Stimulated activated naive B cell treated with anti-CD40 and anti-IgM and Interleukin-4, amounts not matched to agents 10 μg/mL and 1 μg/mL and 100 μg/mL, for 72 hours (primary cell): ENCODE measurements at regions not wholly inside any gene's neighbourhood (a gene's known extent, or its start where the extent isn't known, plus 50 kb on each side); places are given as distances from the start of the nearest gene placed in this dataset.
"Not testable (repeated sequence)": the region's sequence is repeated elsewhere in the genome, so short reads cannot be mapped to it uniquely, and the experiment has no call there.

Experiments used
- ATAC-seq, 2 donors: fragments of 150-1000 bp; cut with Tn5 transposase; replicated peaks; 2 replicates each; pipeline ENCODE4 v1.10.0; 2021; ENCODE audit warnings: moderate library complexity in 1 of 2
- DNase-seq: peaks from one replicate; pipeline ENCODE4 v3.0.0; 2021
- H3K27ac Mint-ChIP-seq: one replicate; pipeline ENCODE4 v1.8.0; 2022; ENCODE audit warnings: mild to moderate bottlenecking, mixed read lengths
- H3K27me3 Mint-ChIP-seq, 2 donors: one replicate each; pipeline ENCODE4 v1.8.0; 2022; ENCODE audit warnings: mixed read lengths in 2 of 2
- H3K36me3 Mint-ChIP-seq, 2 donors: one replicate each; pipeline ENCODE4 v1.8.0; 2022; ENCODE audit warnings: mixed read lengths in 2 of 2, mild to moderate bottlenecking in 1 of 2
- H3K4me1 Mint-ChIP-seq, 2 donors: one replicate each; pipeline ENCODE4 v1.8.0; 2022; ENCODE audit warnings: mixed read lengths in 2 of 2, mild to moderate bottlenecking in 1 of 2
- H3K4me3 Mint-ChIP-seq, 2 donors: one replicate each; pipeline ENCODE4 v1.8.0; 2022; ENCODE audit warnings: mild to moderate bottlenecking in 2 of 2, mixed read lengths in 2 of 2, moderate library complexity in 1 of 2
- H3K9me3 Mint-ChIP-seq, 2 donors: one replicate each; pipeline ENCODE4 v1.8.0; 2022; ENCODE audit warnings: mixed read lengths in 2 of 2, mild to moderate bottlenecking in 1 of 2

DNA sequence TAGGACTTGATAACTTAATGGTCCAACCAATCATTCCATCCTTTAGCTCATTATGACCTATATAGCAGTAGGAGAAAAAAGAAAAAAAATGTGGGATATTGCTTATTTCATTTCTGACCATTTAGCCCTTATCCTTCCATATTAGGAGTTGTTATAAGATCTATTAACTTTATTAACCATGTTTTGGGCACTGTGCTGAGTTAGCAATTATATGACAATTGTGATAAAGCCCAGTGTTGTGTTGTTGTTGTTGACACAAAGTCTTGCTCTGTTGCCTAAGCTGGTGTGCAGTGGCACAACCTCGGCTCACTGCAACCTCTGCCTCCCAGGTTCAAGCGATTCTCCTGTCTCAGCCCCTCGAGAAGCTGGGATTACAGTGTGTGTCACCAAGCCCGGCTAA lies 569.7 kb upstream of the FOXG1 start:
- no peaks in the 10 kb centered on the region for H3K27me3 Mint-ChIP-seq
- H3K4me3 Mint-ChIP-seq, result no peak overlapping the region
- ATAC-seq (no peak), DNase-seq (no peak)
- H3K9me3 Mint-ChIP-seq, result peaks cover 0 to 1% of the 10 kb centered on the region in 2 donors
- no peaks in the 10 kb centered on the region for H3K4me1 Mint-ChIP-seq
- no peak overlapping the region for H3K27ac Mint-ChIP-seq
- no peaks in the 10 kb centered on the region for H3K36me3 Mint-ChIP-seq

DNA sequence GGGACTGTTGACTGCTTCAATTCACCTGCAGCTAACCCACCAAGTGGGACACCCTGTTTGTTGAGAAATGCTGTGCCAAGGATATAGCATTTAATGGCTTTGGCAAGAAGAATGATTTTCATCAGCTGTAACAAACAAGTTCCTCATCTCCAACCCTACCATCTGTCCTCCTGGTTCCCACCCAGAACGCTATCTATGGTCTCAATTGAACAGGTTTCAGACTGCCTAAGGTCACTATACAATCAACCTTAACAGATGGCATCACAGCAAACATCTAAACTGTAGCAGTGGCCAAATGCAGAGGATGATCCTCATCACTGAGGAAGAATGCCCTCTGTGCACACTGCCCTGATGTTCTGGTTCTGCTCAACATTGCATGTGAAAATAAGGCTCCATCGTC lies 546.2 kb upstream of the FOXG1 start:
- ATAC-seq (no peak), DNase-seq (no peak)
- Mint-ChIP-seq H3K36me3 (no peaks in the 10 kb centered on the region), H3K27me3 (no peaks in the 10 kb centered on the region), H3K27ac (no peak overlapping the region), H3K4me3 (no peak overlapping the region), H3K4me1 (no peaks in the 10 kb centered on the region), H3K9me3 (peaks cover under 1 to 4% of the 10 kb centered on the region in 2 donors)

DNA sequence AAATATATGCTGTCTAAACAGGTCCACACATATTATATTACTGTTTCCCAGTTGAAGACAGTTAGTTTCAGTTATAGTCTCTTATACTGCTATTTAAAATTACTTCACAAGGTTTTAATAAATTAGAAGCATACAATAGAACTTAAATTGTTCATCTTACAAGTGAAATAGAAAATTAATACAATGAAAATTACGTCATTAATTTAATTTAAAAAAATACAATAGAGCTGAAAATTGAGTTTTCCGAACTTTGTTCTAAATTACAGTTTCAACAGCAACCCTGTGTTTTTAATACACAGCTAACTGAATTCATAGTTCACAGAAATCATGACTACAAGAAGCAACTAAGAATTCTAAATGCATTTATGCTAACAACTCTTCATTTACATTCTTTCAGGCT lies 525.7 kb upstream of the FOXG1 start:
- no peak for ATAC-seq
- Mint-ChIP-seq H3K4me1 (no peaks in the 10 kb centered on the region), H3K9me3 (peaks cover 7 to 13% of the 10 kb centered on the region in 2 donors), H3K36me3 (no peaks in the 10 kb centered on the region), H3K27ac (no peak overlapping the region), H3K27me3 (no peaks in the 10 kb centered on the region), H3K4me3 (no peak overlapping the region)
- no peak for DNase-seq

DNA sequence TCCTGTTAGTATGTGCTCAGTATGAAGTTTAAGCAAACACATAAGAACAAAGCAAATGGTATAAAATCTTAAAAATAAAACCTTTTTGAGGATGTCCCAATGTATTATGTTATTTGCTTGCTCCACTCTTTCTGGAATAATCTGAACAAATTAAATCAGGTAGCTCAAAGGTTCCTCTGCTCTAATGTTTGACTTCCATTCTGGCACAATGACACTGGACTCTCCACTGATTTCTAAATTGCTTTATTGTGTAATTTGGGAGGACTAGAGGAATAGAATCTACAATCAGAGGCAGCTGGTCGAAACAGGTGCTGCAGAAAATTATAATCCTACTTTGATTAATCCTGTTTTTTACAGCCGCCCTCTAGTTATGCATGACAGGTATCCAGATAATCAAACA lies 523.7 kb upstream of the FOXG1 start:
- ATAC-seq, result no peak

DNA sequence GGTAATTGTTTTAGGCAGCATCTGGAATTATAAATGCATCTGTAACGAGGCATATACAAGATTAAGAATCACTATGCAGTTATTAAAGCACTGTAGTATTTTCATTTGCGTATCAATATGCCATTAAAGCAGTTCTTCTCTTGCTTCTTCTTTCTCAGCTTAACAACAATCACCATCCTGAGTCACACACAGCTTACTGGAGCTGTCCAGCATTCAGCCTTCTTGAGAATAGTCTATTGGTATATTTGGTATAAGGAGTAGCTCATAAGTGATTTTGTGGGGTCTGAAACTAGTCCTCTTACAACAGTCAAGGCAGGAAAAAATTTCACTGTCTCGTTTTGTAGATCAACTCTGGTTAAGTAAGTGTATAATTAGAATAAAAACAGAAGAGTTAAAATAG lies 523.0 kb upstream of the FOXG1 start:
- no peaks in the 10 kb centered on the region for H3K4me1 Mint-ChIP-seq
- ATAC-seq (no peak), DNase-seq (no peak)
- H3K36me3 Mint-ChIP-seq, result no peaks in the 10 kb centered on the region
- H3K4me3 Mint-ChIP-seq, result no peak overlapping the region
- no peak overlapping the region for H3K27ac Mint-ChIP-seq
- peaks cover 7 to 12% of the 10 kb centered on the region in 2 donors for H3K9me3 Mint-ChIP-seq
- no peaks in the 10 kb centered on the region for H3K27me3 Mint-ChIP-seq

More for the DNA sequence above, 523.7 kb upstream of the FOXG1 start:
- H3K36me3 Mint-ChIP-seq, result no peaks in the 10 kb centered on the region
- H3K27ac Mint-ChIP-seq, result no peak overlapping the region
- H3K27me3 Mint-ChIP-seq, result no peaks in the 10 kb centered on the region
- H3K4me3 Mint-ChIP-seq, result no peak overlapping the region
- no peak for DNase-seq
- no peaks in the 10 kb centered on the region for H3K4me1 Mint-ChIP-seq
- H3K9me3 Mint-ChIP-seq, result peaks cover 7 to 12% of the 10 kb centered on the region in 2 donors

DNA sequence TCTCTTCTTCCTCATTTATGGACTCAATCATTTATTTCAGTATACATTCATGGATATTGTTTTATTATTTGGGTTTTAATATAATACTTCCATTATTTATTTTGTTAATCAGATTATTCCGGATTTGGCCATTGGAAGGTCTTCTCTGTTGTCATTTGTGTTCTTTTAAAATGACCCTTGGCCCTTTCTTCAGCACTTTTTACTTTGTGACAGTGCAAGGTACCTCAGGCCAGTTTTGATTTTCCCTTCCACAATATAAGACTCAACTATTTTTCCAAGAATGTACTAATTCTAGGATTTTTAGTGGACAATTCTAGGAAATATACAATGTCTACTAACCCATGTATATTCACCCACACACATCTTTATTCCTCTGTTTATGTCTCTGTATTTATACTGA lies 521.4 kb upstream of the FOXG1 start:
- H3K9me3 Mint-ChIP-seq, result peaks cover 10 to 11% of the 10 kb centered on the region in 2 donors
- no peaks in the 10 kb centered on the region for H3K4me1 Mint-ChIP-seq
- H3K4me3 Mint-ChIP-seq, result no peak overlapping the region
- DNase-seq (no peak), ATAC-seq (no peak)
- no peaks in the 10 kb centered on the region for H3K27me3 Mint-ChIP-seq
- H3K27ac Mint-ChIP-seq, result no peak overlapping the region
- no peaks in the 10 kb centered on the region for H3K36me3 Mint-ChIP-seq

DNA sequence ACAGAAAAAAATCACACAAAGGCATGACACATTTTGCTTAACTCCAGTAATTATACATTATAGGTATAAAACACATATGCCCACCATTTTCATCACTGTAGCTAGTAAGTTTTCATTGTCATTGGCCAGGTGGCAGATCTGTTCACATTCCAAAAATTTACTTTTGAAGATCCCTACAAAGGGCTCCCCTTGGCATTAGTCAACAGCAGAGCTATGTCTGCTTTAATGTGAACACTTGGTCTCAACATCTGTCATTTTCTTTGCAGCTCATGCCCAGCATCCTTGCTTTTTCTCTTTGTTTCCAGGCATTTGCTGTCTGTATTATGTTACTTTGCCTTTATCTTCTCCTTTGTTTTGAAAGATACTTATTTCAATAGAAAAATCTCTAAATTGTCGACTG lies 519.1 kb upstream of the FOXG1 start:
- H3K4me3 Mint-ChIP-seq, result no peak overlapping the region
- ATAC-seq (no peak), DNase-seq (no peak)
- H3K27me3 Mint-ChIP-seq, result no peaks in the 10 kb centered on the region
- H3K4me1 Mint-ChIP-seq, result no peaks in the 10 kb centered on the region
- peaks cover 14 to 16% of the 10 kb centered on the region in 2 donors for H3K9me3 Mint-ChIP-seq
- H3K27ac Mint-ChIP-seq, result no peak overlapping the region
- no peaks in the 10 kb centered on the region for H3K36me3 Mint-ChIP-seq

DNA sequence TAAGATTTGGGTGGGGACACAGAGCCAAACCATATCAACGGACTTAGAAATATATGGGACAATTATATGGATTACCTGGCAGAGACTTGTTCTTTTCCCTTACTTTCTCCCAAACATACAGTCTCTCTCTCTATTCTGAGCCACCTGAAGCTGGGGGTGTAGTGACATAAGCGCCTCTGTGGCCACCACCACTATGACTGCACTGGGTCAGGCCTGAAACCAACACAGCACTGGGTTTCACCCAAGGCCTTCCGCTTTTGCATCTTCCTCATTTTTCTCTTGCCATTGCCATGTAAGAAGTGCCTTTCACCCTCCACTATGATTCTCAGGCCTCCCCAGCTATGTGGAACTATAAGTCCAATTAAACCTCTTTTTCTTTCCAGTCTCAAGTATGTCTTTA lies 514.5 kb upstream of the FOXG1 start:
- H3K4me1 Mint-ChIP-seq, DNase-seq, H3K27ac Mint-ChIP-seq, ATAC-seq, H3K36me3 Mint-ChIP-seq, H3K27me3 Mint-ChIP-seq, H3K4me3 Mint-ChIP-seq: not testable (repeated sequence)
- peaks cover 16 to 18% of the 10 kb centered on the region in 2 donors for H3K9me3 Mint-ChIP-seq

DNA sequence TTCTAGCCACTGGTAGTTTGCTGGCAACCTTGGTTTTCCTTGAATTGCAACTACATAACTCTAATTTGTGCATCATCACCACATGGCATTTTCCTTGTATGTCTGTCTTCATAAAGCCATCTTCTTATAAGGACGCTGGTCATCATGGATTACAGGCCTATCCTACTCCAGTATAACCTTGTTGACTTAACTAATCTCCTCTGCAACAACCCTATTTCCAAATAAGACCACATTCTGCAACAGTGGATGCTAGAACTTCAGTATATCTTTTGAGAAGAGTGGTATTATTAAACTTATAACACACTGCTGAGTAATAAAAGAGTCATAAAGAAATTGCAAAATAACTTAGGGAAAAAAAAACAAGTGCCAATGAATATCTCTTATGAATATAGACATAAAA lies 511.8 kb upstream of the FOXG1 start:
- Mint-ChIP-seq H3K27me3 (no peaks in the 10 kb centered on the region), H3K9me3 (peaks cover 9 to 11% of the 10 kb centered on the region in 2 donors), H3K4me1 (no peaks in the 10 kb centered on the region), H3K36me3 (no peaks in the 10 kb centered on the region), H3K4me3 (no peak overlapping the region), H3K27ac (no peak overlapping the region)
- no peak for ATAC-seq
- DNase-seq, result no peak

DNA sequence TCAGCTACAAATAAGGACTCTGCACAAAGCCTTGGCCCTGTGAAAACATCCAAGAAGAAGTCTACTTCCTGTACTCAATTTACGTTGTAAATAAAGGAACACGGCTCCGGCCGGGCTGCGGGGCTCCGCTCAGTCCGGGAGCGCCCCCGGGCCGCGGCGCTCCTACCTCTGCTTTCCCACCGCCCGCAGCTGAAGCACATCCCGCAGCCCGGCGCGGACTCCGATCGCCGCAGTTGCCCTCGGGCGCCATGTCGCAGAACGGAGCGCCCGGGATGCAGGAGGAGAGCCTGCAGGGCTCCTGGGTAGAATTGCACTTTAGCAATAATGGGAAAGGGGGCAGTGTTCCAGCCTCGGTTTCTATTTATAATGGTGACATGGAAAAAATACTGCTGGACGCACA lies 502.3 kb upstream of the FOXG1 start:
- peaks cover 0 to 18% of the 10 kb centered on the region in 2 donors for H3K9me3 Mint-ChIP-seq
- no peaks in the 10 kb centered on the region for H3K36me3 Mint-ChIP-seq
- no peak overlapping the region for H3K4me3 Mint-ChIP-seq
- no peaks in the 10 kb centered on the region for H3K27me3 Mint-ChIP-seq
- no peak for ATAC-seq
- no peak for DNase-seq
- H3K4me1 Mint-ChIP-seq, result no peaks in the 10 kb centered on the region
- no peak overlapping the region for H3K27ac Mint-ChIP-seq

DNA sequence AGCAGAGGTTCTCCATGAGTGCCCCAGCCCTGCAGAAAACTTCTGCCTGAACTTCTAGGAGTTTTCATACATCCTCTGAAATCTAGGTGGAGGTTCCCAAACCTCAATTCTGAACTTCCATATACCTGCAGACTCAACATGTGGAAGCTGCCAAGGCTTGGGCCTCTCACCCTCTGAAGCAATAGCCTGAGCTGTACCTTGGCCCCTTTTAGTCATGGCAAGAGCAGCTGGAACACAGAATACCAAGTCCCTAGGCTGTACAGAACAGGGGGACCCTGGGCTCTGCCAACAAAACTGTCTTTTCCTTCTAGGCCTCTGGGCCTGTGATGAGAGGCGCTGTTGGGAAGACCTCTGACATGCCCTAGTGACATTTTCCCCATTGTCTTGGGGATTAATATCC lies 494.3 kb upstream of the FOXG1 start:
- H3K4me3 Mint-ChIP-seq, result no peak overlapping the region
- no peaks in the 10 kb centered on the region for H3K27me3 Mint-ChIP-seq
- H3K27ac Mint-ChIP-seq, result no peak overlapping the region
- H3K36me3 Mint-ChIP-seq, result no peaks in the 10 kb centered on the region
- H3K9me3 Mint-ChIP-seq, result peaks cover 0 to 12% of the 10 kb centered on the region in 2 donors
- DNase-seq (no peak), ATAC-seq (no peak)
- H3K4me1 Mint-ChIP-seq, result no peaks in the 10 kb centered on the region

DNA sequence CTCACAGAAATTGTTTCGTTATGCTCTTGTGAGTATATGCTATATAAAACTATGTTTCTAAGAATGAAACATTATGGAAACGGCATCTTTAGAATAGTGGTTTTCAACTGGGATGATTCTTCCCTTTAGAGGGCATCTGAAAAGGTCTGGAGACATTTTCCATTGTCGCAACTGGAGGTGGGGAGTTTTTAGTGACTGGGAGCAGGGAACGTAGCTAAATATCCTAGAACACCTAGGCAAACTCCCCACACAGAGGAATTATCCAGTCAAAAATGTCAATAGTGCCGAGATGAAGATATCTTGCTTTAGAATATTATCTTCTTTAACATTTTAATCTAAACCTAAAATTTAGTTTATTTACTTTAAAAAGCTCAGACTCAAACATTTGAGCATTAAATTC lies 486.1 kb upstream of the FOXG1 start:
- Mint-ChIP-seq H3K4me3 (no peak overlapping the region), H3K9me3 (no peaks in the 10 kb centered on the region), H3K27me3 (no peaks in the 10 kb centered on the region), H3K27ac (no peak overlapping the region), H3K36me3 (no peaks in the 10 kb centered on the region), H3K4me1 (no peaks in the 10 kb centered on the region)
- ATAC-seq (no peak), DNase-seq (no peak)

DNA sequence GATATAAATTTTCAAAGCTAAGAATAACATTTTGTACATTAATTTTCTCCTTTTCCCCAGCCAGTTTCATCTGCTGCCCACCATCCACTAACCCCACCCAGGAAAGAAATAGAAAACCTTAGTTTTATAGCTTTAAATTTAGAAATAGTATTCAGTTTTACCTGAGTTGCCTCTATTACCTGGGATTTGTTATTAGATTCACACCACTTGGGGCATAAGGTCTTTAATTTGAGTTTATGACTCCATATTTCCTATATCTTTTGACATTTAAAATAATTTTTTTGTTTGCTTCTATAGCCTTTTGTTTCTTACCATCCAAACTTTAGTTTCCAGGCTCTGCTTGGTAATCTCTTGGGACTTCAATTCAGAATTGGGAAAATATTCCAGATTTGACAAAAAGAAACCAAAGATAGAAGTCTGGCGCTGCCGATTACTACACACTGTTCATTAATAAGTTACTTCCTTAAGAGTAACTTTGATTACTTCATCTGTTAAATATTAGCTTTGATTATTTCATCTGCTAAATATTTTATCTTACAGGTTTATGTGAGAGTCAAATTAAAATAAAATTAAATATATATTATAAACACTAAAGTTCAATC lies 485.5 kb upstream of the FOXG1 start:
- no peak for DNase-seq
- Mint-ChIP-seq H3K4me3 (no peak overlapping the region), H3K36me3 (no peaks in the 10 kb centered on the region), H3K4me1 (no peaks in the 10 kb centered on the region), H3K27me3 (no peaks in the 10 kb centered on the region), H3K27ac (no peak overlapping the region), H3K9me3 (no peaks in the 10 kb centered on the region)
- no peak for ATAC-seq

DNA sequence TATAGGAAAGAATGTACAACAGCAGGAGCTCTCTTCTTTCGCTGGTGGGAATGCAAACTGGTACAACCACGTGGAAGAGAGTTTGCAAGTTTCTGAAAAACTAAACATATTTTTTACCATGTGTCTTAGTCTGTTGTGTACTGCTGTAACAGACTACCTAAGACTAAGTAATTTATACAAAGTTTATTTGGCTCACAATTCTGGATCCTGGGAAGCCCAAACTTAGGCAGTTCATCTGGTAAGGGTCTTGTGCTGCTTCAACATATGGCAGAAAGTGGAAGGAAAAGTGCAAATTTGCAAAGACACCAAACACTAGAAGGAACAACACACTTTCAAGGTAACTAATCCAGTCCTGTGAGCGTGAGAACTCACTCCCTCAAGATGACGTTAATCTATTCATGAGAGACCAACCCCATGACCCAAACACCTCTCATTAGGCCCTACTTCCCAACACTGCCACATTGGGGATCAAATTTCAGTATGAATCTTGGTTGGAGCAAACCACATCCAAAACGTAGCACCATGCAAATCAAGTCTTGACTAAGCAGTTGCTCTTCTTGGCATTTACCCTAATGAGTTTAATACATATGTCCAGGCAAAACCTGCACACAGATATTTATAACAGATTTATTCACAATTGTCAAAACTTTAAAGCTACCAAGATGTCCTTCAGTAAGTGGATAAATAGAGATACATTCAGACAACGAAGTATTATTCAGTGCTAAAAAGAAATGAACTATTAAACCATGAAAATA lies 481.9 kb upstream of the FOXG1 start:
- Mint-ChIP-seq H3K4me1 (no peaks in the 10 kb centered on the region), H3K36me3 (no peaks in the 10 kb centered on the region), H3K4me3 (no peak overlapping the region), H3K27me3 (no peaks in the 10 kb centered on the region), H3K9me3 (peaks cover 4% of the 10 kb centered on the region in 2 donors), H3K27ac (no peak overlapping the region)
- ATAC-seq, result no peak
- DNase-seq, result no peak

DNA sequence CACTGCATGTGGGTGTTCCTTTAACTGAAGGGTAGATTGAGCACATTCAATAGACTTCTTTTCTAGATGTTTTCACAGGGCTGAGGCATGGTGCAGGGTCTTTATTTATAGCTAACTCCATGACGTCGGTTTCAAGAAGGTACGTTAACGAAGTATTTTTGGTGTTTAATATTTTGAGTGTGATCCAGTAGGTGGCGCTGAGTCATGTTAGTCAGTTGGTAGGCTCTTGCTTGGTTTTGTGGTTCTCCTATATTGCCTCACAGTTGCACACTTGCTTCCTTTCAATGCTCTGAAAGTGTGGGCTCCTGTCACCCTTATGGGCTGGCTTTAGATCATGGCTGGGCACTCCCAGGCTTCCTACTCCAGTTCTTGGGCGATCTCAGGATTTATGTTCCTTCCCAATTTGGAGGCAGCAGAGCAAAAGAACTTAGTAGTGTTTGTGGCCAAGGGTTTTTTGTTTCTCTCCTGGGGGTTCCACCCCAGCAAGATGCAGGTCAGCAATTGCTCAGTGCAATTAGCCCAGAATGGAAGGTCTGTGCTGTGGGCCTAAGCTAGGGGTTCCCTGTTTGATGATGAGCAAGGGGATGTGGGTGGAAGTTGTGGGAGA lies 471.6 kb upstream of the FOXG1 start:
- no peak for DNase-seq
- H3K27ac Mint-ChIP-seq, result no peak overlapping the region
- no peaks in the 10 kb centered on the region for H3K4me1 Mint-ChIP-seq
- no peaks in the 10 kb centered on the region for H3K27me3 Mint-ChIP-seq
- no peaks in the 10 kb centered on the region for H3K36me3 Mint-ChIP-seq
- H3K9me3 Mint-ChIP-seq, result peaks cover 9 to 18% of the 10 kb centered on the region in 2 donors
- no peak overlapping the region for H3K4me3 Mint-ChIP-seq
- peak; percentile 33 to 54 for ATAC-seq
